Spleen (tissue), 11 donors: ENCODE measurements at regions not wholly inside any gene's neighbourhood (a gene's known extent, or its start where the extent isn't known, plus 50 kb on each side); places are given as distances from the start of the nearest gene placed in this dataset.

ENCODE experiments used
- DNase-seq: peaks from one replicate; pipeline ENCODE4 v3.0.0-alpha.2; 2020
- H3K27ac ChIP-seq, 8 donors: fragments of 200-600 bp; sonication (generic) in 7 of 8; 1 replicate in 4 of 8; 2 replicates in 4 of 8; pipeline versions ENCODE4 v1.5.0 to v1.8.0; 2016 to 2021; ENCODE audit warnings: inconsistent platforms in 4 of 8, mild to moderate bottlenecking in 4 of 8, moderate library complexity in 1 of 8
- H3K27me3 ChIP-seq, 7 donors: fragments of 200-600 bp; sonication (generic) in 6 of 7; replicated peaks in 1 of 7; 1 replicate in 4 of 7; 2 replicates in 3 of 7; pipeline versions ENCODE4 v1.5.0 to v1.8.0; 2016 to 2021; ENCODE audit warnings: inconsistent platforms in 3 of 7, mild to moderate bottlenecking in 1 of 7
- H3K36me3 ChIP-seq, 6 donors: fragments of 200-600 bp; sonication (generic) in 5 of 6; 1 replicate in 4 of 6; 2 replicates in 2 of 6; pipeline versions ENCODE4 v1.5.0 to v1.8.0; 2016 to 2021; ENCODE audit warnings: inconsistent platforms in 2 of 6
- H3K4me1 ChIP-seq, 6 donors: fragments of 200-600 bp; sonication (generic) in 5 of 6; 1 replicate in 3 of 6; 2 replicates in 3 of 6; pipeline versions ENCODE4 v1.5.0 to v1.8.0; 2016 to 2021; ENCODE audit warnings: inconsistent platforms in 3 of 6
- H3K4me3 ChIP-seq, 8 donors: fragments of 200-600 bp; sonication (generic) in 7 of 8; 1 replicate in 4 of 8; 2 replicates in 4 of 8; pipeline versions ENCODE4 v1.5.0 to v1.8.0; 2016 to 2021; ENCODE audit warnings: inconsistent platforms in 4 of 8, mild to moderate bottlenecking in 4 of 8, moderate library complexity in 2 of 8
- H3K9me3 ChIP-seq, 8 donors: fragments of 200-600 bp; sonication (generic) in 7 of 8; 1 replicate in 4 of 8; 2 replicates in 4 of 8; pipeline versions ENCODE4 v1.5.0 to v1.8.0; 2016 to 2021; ENCODE audit warnings: inconsistent platforms in 4 of 8
- POLR2A ChIP-seq, 3 donors: fragments of 450-650 bp; IDR thresholded peaks; one replicate each; pipeline ENCODE4 v1.5.1; 2017; ENCODE audit warnings: antibody characterized with exemption in 3 of 3, mild to moderate bottlenecking in 1 of 3
- POLR2AphosphoS5 ChIP-seq, 3 donors: sonication (generic); formaldehyde crosslinking; IDR thresholded peaks; one replicate each; pipeline ENCODE4 v1.5.1; 2017; ENCODE audit warnings: antibody characterized with exemption in 3 of 3
- WGBS, 5 donors: extraction: QIAGEN DNeasy Blood & Tissue Kit in 3 of 5; methylation state at CpG; one replicate each; pipeline versions ENCODE4 v1.1.5 to v1.1.7; 2013 to 2018; 5-methylcytosine and 5-hydroxymethylcytosine counted together
- intact Hi-C: fragments of 100-400 bp; cut with DNase I; formaldehyde crosslinking; loops from one replicate; pipeline ENCODE4 v1.15.0; 2023; ENCODE audit warnings: low total_unique reads
- TF ChIP-seq, protein P1 (sequence below), 11 experiments: fragments of 200-600 bp in 7 of 11; fragments of 450-650 bp in 4 of 11; sonication (generic) in 4 of 11; IDR thresholded peaks in 8 of 11; conservative IDR thresholded peaks in 3 of 11; 1 replicate in 7 of 11; 2 replicates in 4 of 11; pipeline versions ENCODE4 v1.4.0 to v1.8.0; 2016 to 2021; ENCODE audit warnings: antibody characterized with exemption in 11 of 11, inconsistent platforms in 4 of 11, mild to moderate bottlenecking in 1 of 11
- donor health status: healthy with polysubstance abuse.
- donor health status: DM: no; HTN: no; CAD: no; lungs with moderate emphysema.
- donor health status: DM: no; HTN: no; CAD: no.
- donor health status: Bipolar disorder and iron deficiency.
- donor health status: healthy.
- donor health status: DM: no; HTN: no; CAD: no.
- donor health status: DM: yes; HTN: yes; CAD: no.

- H3K36me3 ChIP-seq = no peaks in the 10 kb centered on the region
- DNase-seq = no peak
- no peak for TF ChIP-seq POLR2A (IDR thresholded peaks at IDR 0.05)
- H3K4me3 ChIP-seq = peak overlapping the region in 7 of 8 donors; percentile 34 to 81 (median 69)
- intact Hi-C loops = no loop called here
- H3K4me1 ChIP-seq = peaks cover 13 to 31% (median 26%) of the 10 kb centered on the region in 6 donors
- 59 to 86% (median 72%) methylated on average over 6 of the region's 6 CpGs for WGBS, 5 donors
- peak overlapping the region in 7 of 8 donors; percentile 67 to 88 (median 72) for H3K27ac ChIP-seq
- no peaks in the 10 kb centered on the region for H3K27me3 ChIP-seq
- peaks cover 0 to 6% (median 0%) of the 10 kb centered on the region in 8 donors for H3K9me3 ChIP-seq
Observed at GRCh38 chr14:89702073-89702875, 252.3 kb downstream of the EFCAB11 start.

DNA sequence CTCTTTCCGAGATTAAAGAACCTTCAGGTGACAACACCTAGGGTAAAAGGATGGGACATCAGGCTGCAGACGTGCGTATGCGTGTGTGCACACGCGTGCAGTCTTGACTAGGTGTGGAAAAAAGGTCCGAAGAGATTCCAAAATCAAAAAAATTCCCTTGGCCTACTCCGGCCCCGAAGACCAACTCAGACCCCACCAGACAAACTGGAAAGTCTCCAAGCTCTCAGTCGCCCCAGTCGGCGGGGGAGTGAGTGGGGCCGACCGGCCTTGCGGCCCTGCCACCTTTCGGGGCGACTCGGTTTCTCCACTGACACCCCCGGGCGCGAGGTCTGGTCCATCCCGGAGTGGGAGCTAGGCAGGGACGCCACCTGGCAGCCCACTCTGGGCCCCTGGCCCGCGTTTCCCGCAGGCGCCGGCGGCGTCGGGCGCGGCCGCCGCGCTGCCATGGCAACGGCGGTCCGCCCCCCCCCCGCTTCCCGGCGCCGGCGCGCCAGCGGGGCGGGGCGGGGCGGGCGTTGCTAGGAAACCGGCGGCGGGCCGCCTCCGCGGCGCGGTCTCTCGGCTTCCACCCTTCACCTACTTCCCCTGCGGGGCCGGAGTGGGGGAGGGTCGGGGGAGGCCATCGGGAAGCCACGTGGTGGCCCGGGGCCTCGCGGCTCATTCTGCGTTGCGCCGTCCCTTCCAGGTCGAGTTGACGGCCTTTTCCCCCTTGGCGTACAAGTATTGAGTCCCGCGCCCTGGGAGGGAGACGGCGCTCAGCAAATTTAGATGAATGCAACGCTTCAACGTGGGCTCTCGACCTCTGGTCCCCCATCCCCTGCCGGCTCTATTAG, 253.1 kb downstream of the EFCAB11 start:
- peak; percentile 98 for DNase-seq
- H3K4me1 ChIP-seq = peaks cover 13 to 31% (median 26%) of the 10 kb centered on the region in 6 donors
- peaks cover 0 to 6% (median 0%) of the 10 kb centered on the region in 8 donors for H3K9me3 ChIP-seq
- H3K27me3 ChIP-seq = no peaks in the 10 kb centered on the region
- no peaks in the 10 kb centered on the region for H3K36me3 ChIP-seq
- peak overlapping the region in 7 of 8 donors; percentile 67 to 88 (median 72) for H3K27ac ChIP-seq
- intact Hi-C loops = no loop called here
- TF ChIP-seq POLR2AphosphoS5 (IDR thresholded peaks at IDR 0.05) (peak; percentile 56 to 83 (median 70)), POLR2A (IDR thresholded peaks at IDR 0.05) (no peak)
- TF ChIP-seq, protein P1, sequence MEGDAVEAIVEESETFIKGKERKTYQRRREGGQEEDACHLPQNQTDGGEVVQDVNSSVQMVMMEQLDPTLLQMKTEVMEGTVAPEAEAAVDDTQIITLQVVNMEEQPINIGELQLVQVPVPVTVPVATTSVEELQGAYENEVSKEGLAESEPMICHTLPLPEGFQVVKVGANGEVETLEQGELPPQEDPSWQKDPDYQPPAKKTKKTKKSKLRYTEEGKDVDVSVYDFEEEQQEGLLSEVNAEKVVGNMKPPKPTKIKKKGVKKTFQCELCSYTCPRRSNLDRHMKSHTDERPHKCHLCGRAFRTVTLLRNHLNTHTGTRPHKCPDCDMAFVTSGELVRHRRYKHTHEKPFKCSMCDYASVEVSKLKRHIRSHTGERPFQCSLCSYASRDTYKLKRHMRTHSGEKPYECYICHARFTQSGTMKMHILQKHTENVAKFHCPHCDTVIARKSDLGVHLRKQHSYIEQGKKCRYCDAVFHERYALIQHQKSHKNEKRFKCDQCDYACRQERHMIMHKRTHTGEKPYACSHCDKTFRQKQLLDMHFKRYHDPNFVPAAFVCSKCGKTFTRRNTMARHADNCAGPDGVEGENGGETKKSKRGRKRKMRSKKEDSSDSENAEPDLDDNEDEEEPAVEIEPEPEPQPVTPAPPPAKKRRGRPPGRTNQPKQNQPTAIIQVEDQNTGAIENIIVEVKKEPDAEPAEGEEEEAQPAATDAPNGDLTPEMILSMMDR (IDR thresholded peaks at IDR 0.05 in 8 of 11, conservative IDR thresholded peaks at IDR 0.05 in 3 of 11) = no peak
- WGBS, 5 donors = 6 to 21% (median 9%) methylated on average over 25 to 79 of the region's 81 CpGs
- H3K4me3 ChIP-seq = peak overlapping the region; percentile 41 to 81 (median 68)

DNA sequence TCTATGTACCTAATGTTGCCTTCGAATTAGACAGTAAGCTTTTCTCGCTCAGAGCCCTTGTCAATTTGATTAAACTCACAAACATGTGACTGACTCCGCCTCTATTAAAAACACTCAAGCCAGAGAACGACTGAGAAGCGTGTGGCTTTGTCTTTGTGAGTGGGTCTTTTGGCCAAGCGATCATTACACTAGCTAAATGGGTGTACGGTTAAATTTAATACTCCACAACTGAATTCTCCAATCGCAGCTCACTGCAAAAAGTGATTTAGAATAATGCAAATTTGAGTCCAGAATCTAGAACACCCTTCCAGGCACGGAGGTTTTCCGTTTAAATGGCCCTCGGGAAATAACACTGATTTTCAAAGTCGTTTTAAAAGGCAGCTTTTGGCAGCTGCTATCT, 253.7 kb downstream of the EFCAB11 start:
- H3K27ac ChIP-seq = peak overlapping the region in 3 of 8 donors; percentile 61 to 88 (median 76)
- intact Hi-C loops = no loop called here
- H3K27me3 ChIP-seq = no peaks in the 10 kb centered on the region
- TF ChIP-seq POLR2A (IDR thresholded peaks at IDR 0.05) (no peak), POLR2AphosphoS5 (IDR thresholded peaks at IDR 0.05) (no peak)
- TF ChIP-seq, protein P1 (IDR thresholded peaks at IDR 0.05 in 8 of 11, conservative IDR thresholded peaks at IDR 0.05 in 3 of 11) = no peak
- H3K36me3 ChIP-seq = no peaks in the 10 kb centered on the region
- no peak for DNase-seq
- H3K9me3 ChIP-seq = peaks cover 0 to 6% (median 0%) of the 10 kb centered on the region in 8 donors
- H3K4me3 ChIP-seq = peak overlapping the region; percentile 41 to 81 (median 68)
- WGBS, 5 donors = 55 to 69% (median 60%) methylated on average over 12 of the region's 12 CpGs
- H3K4me1 ChIP-seq = peaks cover 13 to 31% (median 26%) of the 10 kb centered on the region in 6 donors

DNA sequence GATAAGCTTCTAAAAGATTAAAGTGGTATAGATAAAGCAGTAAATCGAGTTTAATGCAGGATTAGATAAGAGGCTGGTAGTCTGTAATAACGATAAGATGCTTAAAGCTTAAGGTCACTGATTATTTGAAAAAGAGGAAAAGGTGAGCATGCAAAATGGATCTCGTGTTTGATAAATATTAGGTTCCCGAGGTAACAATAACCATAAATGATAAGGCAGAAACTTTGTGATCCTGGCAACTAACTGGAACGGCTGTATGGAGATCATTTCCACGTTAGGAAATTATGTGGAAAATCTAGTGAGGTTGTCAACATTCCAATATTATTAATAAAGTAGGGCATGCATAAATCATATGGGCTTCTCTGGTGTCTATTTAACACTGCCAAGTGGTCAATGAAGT, 255.5 kb downstream of the EFCAB11 start:
- no peak for DNase-seq
- TF ChIP-seq POLR2AphosphoS5 (IDR thresholded peaks at IDR 0.05) = no peak
- TF ChIP-seq POLR2A (IDR thresholded peaks at IDR 0.05) = no peak
- TF ChIP-seq, protein P1 (IDR thresholded peaks at IDR 0.05 in 8 of 11, conservative IDR thresholded peaks at IDR 0.05 in 3 of 11) = no peak

More for the DNA sequence above, 255.5 kb downstream of the EFCAB11 start:
- Histone ChIP-seq H3K27ac (no peak overlapping the region), H3K9me3 (peaks cover 0 to 6% (median 0%) of the 10 kb centered on the region in 8 donors), H3K4me3 (no peak overlapping the region), H3K4me1 (peaks cover 13 to 31% (median 26%) of the 10 kb centered on the region in 6 donors), H3K27me3 (no peaks in the 10 kb centered on the region), H3K36me3 (no peaks in the 10 kb centered on the region)
- WGBS, 5 donors = 82 to 91% (median 87%) methylated on average over 6 of the region's 6 CpGs
- intact Hi-C loops = no loop called here
